Sigmoid colon (tissue), 4 donors: ENCODE measurements at regions not wholly inside any gene's neighbourhood (a gene's known extent, or its start where the extent isn't known, plus 50 kb on each side); places are given as distances from the start of the nearest gene placed in this dataset.

Experiments
- CTCF ChIP-seq, 4 experiments: fragments of 450-650 bp in 3 of 4; fragments of 200-600 bp in 1 of 4; IDR thresholded peaks; one replicate each; pipeline ENCODE4 v1.5.1; 2016 to 2019; ENCODE audit warnings: antibody characterized with exemption in 4 of 4, mild to moderate bottlenecking in 3 of 4, moderate library complexity in 2 of 4
- POLR2A ChIP-seq, 2 donors: fragments of 450-650 bp; IDR thresholded peaks; one replicate each; pipeline ENCODE4 v1.6.1; 2016; ENCODE audit warnings: antibody characterized with exemption in 2 of 2, mild to moderate bottlenecking in 2 of 2, moderate library complexity in 2 of 2
- POLR2AphosphoS5 ChIP-seq, 4 donors: sonication (generic); formaldehyde crosslinking; IDR thresholded peaks; one replicate each; pipeline ENCODE4 v1.6.1; 2017; ENCODE audit warnings: antibody characterized with exemption in 4 of 4

GRCh38 chr15:97686324-97686723 is 274.2 kb upstream of the ARRDC4 start:
- TF ChIP-seq CTCF (IDR thresholded peaks at IDR 0.05) = no peak
- TF ChIP-seq POLR2A (IDR thresholded peaks at IDR 0.05) = no peak
- TF ChIP-seq POLR2AphosphoS5 (IDR thresholded peaks at IDR 0.05) = no peak
